ENCODE measurements at regions not wholly inside any gene's neighbourhood (a gene's known extent, or its start where the extent isn't known, plus 50 kb on each side); places are given as distances from the start of the nearest gene placed in this dataset.

GRCh38 chr6:104381907-104382306 is 477.8 kb downstream of the HACE1 start:
- Histone ChIP-seq H3K9ac (ENCODE audit: insufficient read length, low read depth) (no peak overlapping the region), H3K4me1 (ENCODE audit: insufficient read depth, insufficient read length) (no peaks in the 10 kb centered on the region), H3K36me3 (ENCODE audit: insufficient read depth, insufficient read length, low read length) (no peaks in the 10 kb centered on the region), H3K27me3 (ENCODE audit: insufficient read depth, insufficient read length) (no peaks in the 10 kb centered on the region), H3K4me3 (ENCODE audit: insufficient read length, low read depth) (no peak overlapping the region), H3K9me3 (ENCODE audit: insufficient read depth, low read length) (no peaks in the 10 kb centered on the region)
- DNase-seq (ENCODE audit: low read depth, low spot score) = no peak
- TF ChIP-seq SUZ12 (IDR thresholded peaks at IDR 0.05; ENCODE audit: extremely low read depth, insufficient read depth, insufficient read length) (no peak), YY1 (IDR thresholded peaks at IDR 0.05; ENCODE audit: insufficient read depth, insufficient read length) (no peak), ZNF274 (IDR thresholded peaks at IDR 0.05; ENCODE audit: low read depth, low read length) (no peak)

- Histone ChIP-seq H3K9ac (ENCODE audit: insufficient read length, low read depth) (no peak overlapping the region), H3K4me1 (ENCODE audit: insufficient read depth, insufficient read length) (no peaks in the 10 kb centered on the region), H3K27me3 (ENCODE audit: insufficient read depth, insufficient read length) (no peaks in the 10 kb centered on the region), H3K4me3 (ENCODE audit: insufficient read length, low read depth) (no peak overlapping the region), H3K36me3 (ENCODE audit: insufficient read depth, insufficient read length, low read length) (no peaks in the 10 kb centered on the region), H3K9me3 (ENCODE audit: insufficient read depth, low read length) (no peaks in the 10 kb centered on the region)
- TF ChIP-seq YY1 (IDR thresholded peaks at IDR 0.05; ENCODE audit: insufficient read depth, insufficient read length) (no peak), ZNF274 (IDR thresholded peaks at IDR 0.05; ENCODE audit: low read depth, low read length) (no peak), SUZ12 (IDR thresholded peaks at IDR 0.05; ENCODE audit: extremely low read depth, insufficient read depth, insufficient read length) (no peak)
- no peak for DNase-seq (ENCODE audit: low read depth, low spot score)
These were observed 494.1 kb downstream of the HACE1 start for GRCh38 chr6:104365451-104366234.

GRCh38 chr6:104357928-104358327 is 501.8 kb downstream of the HACE1 start:
- H3K9me3 ChIP-seq (ENCODE audit: insufficient read depth, low read length) = peaks cover 9% of the 10 kb centered on the region; the same call in 1 of the 2 replicates
- H3K4me1 ChIP-seq (ENCODE audit: insufficient read depth, insufficient read length) = no peaks in the 10 kb centered on the region
- no peak for TF ChIP-seq ZNF274 (IDR thresholded peaks at IDR 0.05; ENCODE audit: low read depth, low read length)
- TF ChIP-seq YY1 (IDR thresholded peaks at IDR 0.05; ENCODE audit: insufficient read depth, insufficient read length) = no peak
- no peak for TF ChIP-seq SUZ12 (IDR thresholded peaks at IDR 0.05; ENCODE audit: extremely low read depth, insufficient read depth, insufficient read length)
- no peak for DNase-seq (ENCODE audit: low read depth, low spot score)
- no peak overlapping the region for H3K4me3 ChIP-seq (ENCODE audit: insufficient read length, low read depth)
- no peak overlapping the region for H3K9ac ChIP-seq (ENCODE audit: insufficient read length, low read depth)
- no peaks in the 10 kb centered on the region for H3K27me3 ChIP-seq (ENCODE audit: insufficient read depth, insufficient read length)
- no peaks in the 10 kb centered on the region for H3K36me3 ChIP-seq (ENCODE audit: insufficient read depth, insufficient read length, low read length)

- Histone ChIP-seq H3K4me3 (ENCODE audit: insufficient read length, low read depth) (no peak overlapping the region), H3K36me3 (ENCODE audit: insufficient read depth, insufficient read length, low read length) (no peaks in the 10 kb centered on the region), H3K9me3 (ENCODE audit: insufficient read depth, low read length) (peaks cover 9% of the 10 kb centered on the region; the same call in 1 of the 2 replicates), H3K9ac (ENCODE audit: insufficient read length, low read depth) (no peak overlapping the region), H3K27me3 (ENCODE audit: insufficient read depth, insufficient read length) (no peaks in the 10 kb centered on the region), H3K4me1 (ENCODE audit: insufficient read depth, insufficient read length) (no peaks in the 10 kb centered on the region)
- TF ChIP-seq SUZ12 (IDR thresholded peaks at IDR 0.05; ENCODE audit: extremely low read depth, insufficient read depth, insufficient read length) (no peak), ZNF274 (IDR thresholded peaks at IDR 0.05; ENCODE audit: low read depth, low read length) (no peak), YY1 (IDR thresholded peaks at IDR 0.05; ENCODE audit: insufficient read depth, insufficient read length) (no peak)
- DNase-seq (ENCODE audit: low read depth, low spot score) = no peak
These were observed 503.5 kb downstream of the HACE1 start for GRCh38 chr6:104356197-104356596.

- no peak for TF ChIP-seq ZNF274 (IDR thresholded peaks at IDR 0.05; ENCODE audit: low read depth, low read length)
- no peak for TF ChIP-seq SUZ12 (IDR thresholded peaks at IDR 0.05; ENCODE audit: extremely low read depth, insufficient read depth, insufficient read length)
- TF ChIP-seq YY1 (IDR thresholded peaks at IDR 0.05; ENCODE audit: insufficient read depth, insufficient read length) = no peak
- no peaks in the 10 kb centered on the region for H3K9me3 ChIP-seq (ENCODE audit: insufficient read depth, low read length)
- no peaks in the 10 kb centered on the region for H3K4me1 ChIP-seq (ENCODE audit: insufficient read depth, insufficient read length)
- H3K4me3 ChIP-seq (ENCODE audit: insufficient read length, low read depth) = no peak overlapping the region
- DNase-seq (ENCODE audit: low read depth, low spot score) = no peak
- no peak overlapping the region for H3K9ac ChIP-seq (ENCODE audit: insufficient read length, low read depth)
- no peaks in the 10 kb centered on the region for H3K27me3 ChIP-seq (ENCODE audit: insufficient read depth, insufficient read length)
- H3K36me3 ChIP-seq (ENCODE audit: insufficient read depth, insufficient read length, low read length) = no peaks in the 10 kb centered on the region
These were observed 510.5 kb downstream of the HACE1 start for GRCh38 chr6:104349191-104349590.

- Histone ChIP-seq H3K9ac (ENCODE audit: insufficient read length, low read depth) (no peak overlapping the region), H3K36me3 (ENCODE audit: insufficient read depth, insufficient read length, low read length) (no peaks in the 10 kb centered on the region), H3K9me3 (ENCODE audit: insufficient read depth, low read length) (no peaks in the 10 kb centered on the region)
These were observed 515.5 kb downstream of the HACE1 start for GRCh38 chr6:104344223-104344622.

GRCh38 chr6:104332364-104332763 is 527.4 kb downstream of the HACE1 start:
- no peak for TF ChIP-seq SUZ12 (IDR thresholded peaks at IDR 0.05; ENCODE audit: extremely low read depth, insufficient read depth, insufficient read length)
- no peak for DNase-seq (ENCODE audit: low read depth, low spot score)
- no peak overlapping the region for H3K4me3 ChIP-seq (ENCODE audit: insufficient read length, low read depth)
- no peaks in the 10 kb centered on the region for H3K4me1 ChIP-seq (ENCODE audit: insufficient read depth, insufficient read length)
- H3K36me3 ChIP-seq (ENCODE audit: insufficient read depth, insufficient read length, low read length) = no peaks in the 10 kb centered on the region
- H3K9ac ChIP-seq (ENCODE audit: insufficient read length, low read depth) = no peak overlapping the region
- no peaks in the 10 kb centered on the region for H3K9me3 ChIP-seq (ENCODE audit: insufficient read depth, low read length)
- H3K27me3 ChIP-seq (ENCODE audit: insufficient read depth, insufficient read length) = no peaks in the 10 kb centered on the region

More at GRCh38 chr6:104344223-104344622, 515.5 kb downstream of the HACE1 start:
- Histone ChIP-seq H3K4me1 (ENCODE audit: insufficient read depth, insufficient read length) (no peaks in the 10 kb centered on the region), H3K27me3 (ENCODE audit: insufficient read depth, insufficient read length) (no peaks in the 10 kb centered on the region), H3K4me3 (ENCODE audit: insufficient read length, low read depth) (no peak overlapping the region)
- TF ChIP-seq YY1 (IDR thresholded peaks at IDR 0.05; ENCODE audit: insufficient read depth, insufficient read length) (no peak), ZNF274 (IDR thresholded peaks at IDR 0.05; ENCODE audit: low read depth, low read length) (no peak), SUZ12 (IDR thresholded peaks at IDR 0.05; ENCODE audit: extremely low read depth, insufficient read depth, insufficient read length) (no peak)
- DNase-seq (ENCODE audit: low read depth, low spot score) = no peak
